Fibroblast of skin of right quadriceps (primary cell): ENCODE measurements at regions not wholly inside any gene's neighbourhood (a gene's known extent, or its start where the extent isn't known, plus 50 kb on each side); places are given as distances from the start of the nearest gene placed in this dataset.

Source experiments
- DNase-seq: peaks from one replicate; pipeline ENCODE4 v3.0.0-alpha.2; 2013

GRCh38 chr10:130637089-130637676 is 501.0 kb downstream of the GLRX3 start:
- DNase-seq: no peak

DNA sequence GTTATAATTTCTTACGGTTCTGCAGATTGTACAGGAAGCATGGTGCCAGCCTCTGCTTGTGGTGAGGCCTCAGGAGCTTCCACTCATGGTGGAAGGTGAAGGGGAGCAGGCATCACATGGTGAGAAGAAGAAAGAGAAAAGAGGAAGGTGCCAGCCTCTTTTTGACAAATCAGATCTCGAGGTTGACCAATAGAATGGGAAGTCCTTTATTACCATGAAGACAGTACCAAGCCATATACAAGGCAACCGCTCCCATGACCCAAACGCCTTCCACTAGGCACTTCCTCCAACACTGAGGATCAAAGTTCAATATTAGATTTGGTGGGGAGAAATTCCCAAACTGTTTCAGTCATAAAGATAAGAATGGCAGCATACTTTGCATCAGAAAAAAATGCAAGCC is 502.8 kb downstream of the GLRX3 start:
- no peak for DNase-seq

GRCh38 chr10:130642926-130643325 is 506.7 kb downstream of the GLRX3 start:
- DNase-seq: no peak

- no peak for DNase-seq
These were observed 511.1 kb downstream of the GLRX3 start for GRCh38 chr10:130647341-130647740.

GRCh38 chr10:130648807-130649206 is 512.6 kb downstream of the GLRX3 start:
- DNase-seq: no peak

GRCh38 chr10:130652544-130652943 is 516.4 kb downstream of the GLRX3 start:
- no peak for DNase-seq

- no peak for DNase-seq
These were observed 516.9 kb downstream of the GLRX3 start for GRCh38 chr10:130652964-130653578.

DNA sequence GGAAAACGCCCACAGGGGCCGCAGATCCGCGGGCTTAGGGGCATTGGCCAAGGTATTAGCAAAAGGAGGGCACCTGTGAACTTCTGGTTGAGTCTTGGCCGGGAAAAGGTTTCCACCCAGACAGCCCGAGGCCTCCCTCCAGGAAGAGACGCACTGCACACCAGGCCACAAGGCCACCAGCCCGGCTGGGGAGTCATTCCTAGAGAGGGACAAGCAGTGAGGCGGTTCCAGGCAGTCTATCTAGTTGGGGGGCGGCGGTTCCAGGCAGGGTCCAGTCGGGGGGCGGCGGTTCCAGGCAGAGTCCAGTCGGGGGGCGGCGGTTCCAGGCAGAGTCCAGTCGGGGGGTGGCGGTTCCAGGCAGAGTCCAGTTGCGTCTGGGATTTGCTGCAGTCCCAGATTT is 518.5 kb downstream of the GLRX3 start:
- no peak for DNase-seq

DNA sequence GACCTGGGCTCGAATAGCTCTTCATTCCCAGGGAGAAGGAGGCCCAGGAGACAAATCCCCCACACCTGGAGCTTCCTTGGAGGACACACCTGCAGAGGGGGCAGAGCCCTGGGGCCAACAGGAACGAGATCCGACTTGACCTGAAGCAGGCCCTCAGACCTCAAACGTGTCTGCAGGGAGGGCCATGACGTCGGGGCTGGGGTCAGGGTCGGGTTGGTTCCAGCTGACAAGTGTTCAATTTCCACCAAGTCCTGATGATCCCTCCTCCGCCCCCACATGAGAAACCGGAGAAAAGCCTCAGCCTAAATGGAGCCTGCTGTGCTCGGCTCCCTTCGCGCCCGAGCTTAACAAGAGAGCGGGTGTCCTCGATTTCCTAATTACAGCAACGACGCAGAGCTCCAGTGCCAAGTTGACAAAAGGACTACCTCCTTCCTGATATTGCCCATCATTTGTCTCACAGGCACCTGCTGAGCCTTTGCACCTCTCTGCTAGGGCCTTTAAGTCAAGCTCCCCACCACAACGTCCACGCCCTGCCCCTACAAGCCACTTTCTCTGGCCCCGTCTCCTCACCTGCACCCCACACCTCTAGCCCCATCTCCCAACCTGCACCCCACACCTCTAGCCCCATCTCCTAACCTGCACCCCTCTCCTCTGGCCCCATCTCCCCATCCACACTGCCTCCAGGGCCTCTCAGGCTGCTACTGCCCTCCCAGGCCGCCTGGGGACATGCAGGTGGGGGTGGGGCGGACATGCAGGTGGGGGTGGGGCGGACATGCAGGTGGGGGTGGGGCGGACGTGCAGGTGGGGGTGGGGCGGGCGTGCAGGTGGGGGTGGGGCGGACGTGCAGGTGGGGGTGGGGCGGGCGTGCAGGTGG is 519.4 kb downstream of the GLRX3 start:
- DNase-seq: no peak

DNA sequence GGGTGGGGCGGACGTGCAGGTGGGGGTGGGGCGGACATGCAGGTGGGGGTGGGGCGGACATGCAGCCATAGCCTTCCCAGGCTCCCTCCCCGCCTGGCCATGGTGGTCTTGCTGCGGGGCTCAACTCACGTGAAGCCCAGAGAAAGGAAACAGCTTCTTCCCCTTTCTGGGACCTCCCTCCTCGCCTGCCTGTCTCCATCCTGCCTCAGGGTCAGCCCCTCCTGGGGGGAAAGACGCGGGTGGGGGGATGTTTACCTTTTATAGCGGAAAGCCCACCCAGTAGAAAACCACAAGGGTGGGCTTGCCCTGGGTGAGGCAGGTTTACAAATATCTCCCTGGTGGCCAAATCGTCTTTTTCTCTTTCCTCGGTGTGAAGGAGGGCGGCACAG is 520.0 kb downstream of the GLRX3 start:
- DNase-seq: no peak

DNA sequence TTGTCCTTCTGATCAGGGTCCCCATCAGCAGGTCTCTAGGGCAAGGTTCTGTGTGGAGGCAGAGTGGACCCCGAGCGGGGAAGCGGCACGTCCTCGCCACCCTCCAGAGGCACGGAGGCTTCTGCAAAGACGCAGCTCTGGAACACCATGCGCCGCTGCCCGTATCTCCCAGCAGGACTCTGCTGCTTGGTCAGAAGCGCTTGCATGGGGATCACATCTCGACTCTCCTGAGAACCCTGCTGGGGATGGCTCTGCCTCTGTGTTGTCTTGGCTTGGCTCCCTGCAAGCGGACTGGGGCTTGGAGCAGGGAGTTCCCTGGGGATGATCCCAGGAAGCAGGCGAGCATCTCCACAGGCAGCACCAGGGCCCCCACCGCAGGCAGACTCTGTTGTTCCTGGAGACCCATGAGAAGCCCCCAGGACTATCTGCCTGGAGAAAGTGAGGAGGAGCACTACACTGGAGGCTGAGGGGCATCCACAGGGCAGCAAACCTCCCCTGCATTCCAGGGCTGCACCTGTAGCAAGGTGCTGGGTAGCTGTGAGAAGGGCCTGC is 520.5 kb downstream of the GLRX3 start:
- no peak for DNase-seq

GRCh38 chr10:130658687-130659290 is 522.6 kb downstream of the GLRX3 start:
- DNase-seq: no peak

DNA sequence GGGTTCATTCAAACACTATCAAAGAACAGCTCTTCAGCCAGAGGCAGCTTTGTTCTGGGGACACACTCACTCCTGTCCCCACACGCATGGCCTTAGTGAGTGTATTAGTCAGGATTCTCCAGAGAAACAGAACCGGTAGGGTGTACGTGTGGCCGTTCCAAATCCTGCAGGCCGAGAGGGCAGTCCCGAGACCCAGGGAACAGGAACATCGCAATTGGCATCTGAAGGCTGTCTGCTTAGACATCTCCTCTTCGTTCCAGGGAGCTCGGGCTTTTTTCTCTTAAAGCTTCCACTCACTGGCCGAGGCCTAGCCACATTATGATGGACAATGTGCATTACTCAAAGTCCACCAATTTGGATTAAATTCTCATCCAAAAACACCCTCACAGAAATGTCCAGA is 523.3 kb downstream of the GLRX3 start:
- no peak for DNase-seq

- no peak for DNase-seq
These were observed 524.1 kb downstream of the GLRX3 start for GRCh38 chr10:130660266-130660665.

DNA sequence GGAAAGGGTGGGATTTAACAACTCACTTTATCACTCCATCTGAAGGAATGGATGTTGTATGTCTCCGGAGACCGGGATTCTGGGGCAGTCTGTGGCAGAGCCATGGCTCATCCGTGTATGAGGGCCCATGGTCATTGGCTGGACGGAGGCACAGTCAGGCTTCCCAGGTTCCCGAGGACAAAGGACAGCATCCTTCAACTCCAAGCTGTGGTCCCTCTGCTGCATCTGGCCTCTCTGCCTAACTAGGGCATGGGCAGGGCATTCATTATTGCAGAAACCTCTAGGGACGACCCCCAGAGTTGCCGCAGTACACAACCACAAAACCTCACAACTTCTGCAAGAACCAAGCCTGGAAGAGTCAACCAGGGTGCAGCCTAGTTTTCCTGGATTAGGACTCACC is 525.2 kb downstream of the GLRX3 start:
- DNase-seq: no peak

DNA sequence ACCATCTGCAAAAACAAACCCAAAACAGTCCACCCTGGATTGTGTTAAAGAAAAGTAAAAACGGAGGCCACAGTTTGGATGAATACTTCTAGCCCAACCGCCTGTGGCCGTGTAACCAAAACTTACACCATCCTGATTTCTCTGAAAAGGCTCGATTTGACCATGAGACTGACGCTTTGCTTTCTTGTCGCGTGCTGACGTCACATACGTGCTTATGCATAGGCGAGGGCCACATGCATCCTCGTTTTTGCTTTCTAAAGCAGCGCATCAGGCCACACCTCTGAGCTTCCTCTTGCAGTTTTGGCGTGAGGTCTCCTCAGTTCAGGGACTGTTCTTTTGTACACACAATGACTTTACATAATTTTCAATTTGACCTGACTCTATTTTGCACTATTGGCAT is 526.6 kb downstream of the GLRX3 start:
- no peak for DNase-seq

- DNase-seq: no peak
These were observed 528.3 kb downstream of the GLRX3 start for GRCh38 chr10:130664526-130664925.

DNA sequence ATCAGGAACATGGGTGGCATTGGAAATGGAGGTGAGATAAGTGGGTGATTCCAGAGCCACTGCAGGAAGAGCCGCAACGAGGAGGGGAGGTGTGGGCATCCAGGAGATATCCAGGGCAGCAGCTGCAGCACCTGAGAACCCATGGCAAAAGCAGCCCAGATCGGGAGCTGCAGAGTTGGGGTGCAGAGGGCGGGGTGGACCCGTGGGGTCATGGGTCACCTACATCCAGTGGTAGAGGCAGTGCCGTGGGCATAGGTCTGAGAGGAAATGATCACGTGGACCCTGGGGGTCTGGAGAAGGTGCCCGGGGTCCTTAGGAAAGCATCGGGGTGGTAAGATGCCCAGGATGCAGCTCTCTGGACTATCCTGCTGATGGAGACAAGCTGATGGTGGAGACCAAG is 530.0 kb downstream of the GLRX3 start:
- no peak for DNase-seq

- no peak for DNase-seq
These were observed 550.6 kb downstream of the GLRX3 start for GRCh38 chr10:130686689-130687300.

GRCh38 chr10:130687566-130687965 is 551.4 kb downstream of the GLRX3 start:
- no peak for DNase-seq

- no peak for DNase-seq
These were observed 553.8 kb downstream of the GLRX3 start for GRCh38 chr10:130689743-130690626.

DNA sequence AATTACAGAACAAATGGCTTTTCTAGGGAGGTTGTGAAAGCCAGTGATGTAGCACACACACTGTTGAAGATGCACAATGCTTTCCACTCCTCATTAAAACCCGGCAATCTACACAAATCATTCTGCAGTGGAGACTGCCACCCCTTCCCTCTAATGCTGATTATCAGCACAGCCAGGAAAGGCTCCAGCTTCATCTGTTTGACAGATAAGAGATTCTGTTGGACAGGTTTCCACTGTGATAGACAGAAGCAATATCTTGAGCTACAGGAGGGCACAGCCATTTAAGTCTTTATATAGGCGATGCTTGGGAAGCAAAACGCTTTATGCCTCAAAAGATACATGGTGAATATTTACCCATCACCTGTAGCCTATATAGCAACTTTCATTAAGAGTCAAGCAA is 555.6 kb downstream of the GLRX3 start:
- DNase-seq: no peak
